ENCODE measurements at regions not wholly inside any gene's neighbourhood (a gene's known extent, or its start where the extent isn't known, plus 50 kb on each side); places are given as distances from the start of the nearest gene placed in this dataset.

DNA sequence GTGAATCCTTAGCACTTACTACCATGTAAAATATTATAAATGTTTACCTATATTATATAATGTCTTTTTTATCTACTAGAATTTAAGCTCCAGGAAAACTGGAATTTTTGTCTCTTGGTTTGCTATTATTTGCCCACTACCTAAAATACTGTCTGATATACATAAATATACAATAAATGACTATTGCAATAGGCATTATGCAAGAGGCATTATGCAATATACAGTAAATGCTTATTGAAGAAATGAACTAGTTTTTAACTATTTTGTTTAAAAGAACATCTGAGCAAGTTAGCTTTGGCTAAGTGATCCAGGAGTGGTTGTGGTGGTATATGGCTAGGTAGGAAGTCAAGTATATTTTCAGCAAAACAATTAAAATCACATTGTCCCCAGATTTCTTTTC, 640.2 kb upstream of the PKN2 start:
- no peak overlapping the region for H3K4me3 ChIP-seq (ENCODE audit: severe bottlenecking)
- TF ChIP-seq CTCF (IDR thresholded peaks at IDR 0.05; ENCODE audit: poor library complexity, severe bottlenecking): no peak
- no peaks in the 10 kb centered on the region for H3K4me1 ChIP-seq (ENCODE audit: insufficient read depth, poor library complexity, severe bottlenecking)
- H3K27ac ChIP-seq (ENCODE audit: poor library complexity, severe bottlenecking): no peak overlapping the region
- peaks cover 9% of the 10 kb centered on the region for H3K9me3 ChIP-seq (ENCODE audit: severe bottlenecking)
- DNase-seq (ENCODE audit: low spot score) (no peak), ATAC-seq (ENCODE audit: low read depth) (no peak)
- H3K27me3 ChIP-seq (ENCODE audit: insufficient read depth, poor library complexity, severe bottlenecking): no peaks in the 10 kb centered on the region
- H3K36me3 ChIP-seq (ENCODE audit: low read depth): no peaks in the 10 kb centered on the region

GRCh38 chr1:88052167-88052566, 631.9 kb upstream of the PKN2 start:
- no peak for TF ChIP-seq CTCF (IDR thresholded peaks at IDR 0.05; ENCODE audit: poor library complexity, severe bottlenecking)
- ATAC-seq (ENCODE audit: low read depth) (no peak), DNase-seq (ENCODE audit: low spot score) (no peak)

GRCh38 chr1:88053065-88053464, 631.0 kb upstream of the PKN2 start:
- H3K9me3 ChIP-seq (ENCODE audit: severe bottlenecking): no peaks in the 10 kb centered on the region
- no peak overlapping the region for H3K27ac ChIP-seq (ENCODE audit: poor library complexity, severe bottlenecking)
- no peak overlapping the region for H3K4me3 ChIP-seq (ENCODE audit: severe bottlenecking)
- no peak for ATAC-seq (ENCODE audit: low read depth)
- no peaks in the 10 kb centered on the region for H3K4me1 ChIP-seq (ENCODE audit: insufficient read depth, poor library complexity, severe bottlenecking)
- no peaks in the 10 kb centered on the region for H3K27me3 ChIP-seq (ENCODE audit: insufficient read depth, poor library complexity, severe bottlenecking)
- TF ChIP-seq CTCF (IDR thresholded peaks at IDR 0.05; ENCODE audit: poor library complexity, severe bottlenecking): no peak
- DNase-seq (ENCODE audit: low spot score): no peak
- H3K36me3 ChIP-seq (ENCODE audit: low read depth): no peaks in the 10 kb centered on the region

More at GRCh38 chr1:88052167-88052566, 631.9 kb upstream of the PKN2 start:
- Histone ChIP-seq H3K36me3 (ENCODE audit: low read depth) (no peaks in the 10 kb centered on the region), H3K4me3 (ENCODE audit: severe bottlenecking) (no peak overlapping the region), H3K4me1 (ENCODE audit: insufficient read depth, poor library complexity, severe bottlenecking) (no peaks in the 10 kb centered on the region), H3K27me3 (ENCODE audit: insufficient read depth, poor library complexity, severe bottlenecking) (no peaks in the 10 kb centered on the region), H3K9me3 (ENCODE audit: severe bottlenecking) (no peaks in the 10 kb centered on the region), H3K27ac (ENCODE audit: poor library complexity, severe bottlenecking) (no peak overlapping the region)

GRCh38 chr1:88056881-88057280, 627.2 kb upstream of the PKN2 start:
- Histone ChIP-seq H3K4me3 (ENCODE audit: severe bottlenecking) (no peak overlapping the region), H3K4me1 (ENCODE audit: insufficient read depth, poor library complexity, severe bottlenecking) (peaks cover 9% of the 10 kb centered on the region), H3K36me3 (ENCODE audit: low read depth) (no peaks in the 10 kb centered on the region), H3K27me3 (ENCODE audit: insufficient read depth, poor library complexity, severe bottlenecking) (no peaks in the 10 kb centered on the region), H3K27ac (ENCODE audit: poor library complexity, severe bottlenecking) (no peak overlapping the region), H3K9me3 (ENCODE audit: severe bottlenecking) (no peaks in the 10 kb centered on the region)
- ATAC-seq (ENCODE audit: low read depth) (no peak), DNase-seq (ENCODE audit: low spot score) (no peak)
- no peak for TF ChIP-seq CTCF (IDR thresholded peaks at IDR 0.05; ENCODE audit: poor library complexity, severe bottlenecking)

- ATAC-seq (ENCODE audit: low read depth) (no peak), DNase-seq (ENCODE audit: low spot score) (no peak)
- Histone ChIP-seq H3K4me1 (ENCODE audit: insufficient read depth, poor library complexity, severe bottlenecking) (peaks cover 12% of the 10 kb centered on the region), H3K36me3 (ENCODE audit: low read depth) (no peaks in the 10 kb centered on the region), H3K9me3 (ENCODE audit: severe bottlenecking) (no peaks in the 10 kb centered on the region), H3K27me3 (ENCODE audit: insufficient read depth, poor library complexity, severe bottlenecking) (no peaks in the 10 kb centered on the region), H3K4me3 (ENCODE audit: severe bottlenecking) (no peak overlapping the region), H3K27ac (ENCODE audit: poor library complexity, severe bottlenecking) (no peak overlapping the region)
- TF ChIP-seq CTCF (IDR thresholded peaks at IDR 0.05; ENCODE audit: poor library complexity, severe bottlenecking): no peak
Measured at GRCh38 chr1:88058205-88058604, 625.9 kb upstream of the PKN2 start.

Data from RWPE2 (cell line).